H9 (cell line): ENCODE measurements at regions not wholly inside any gene's neighbourhood (a gene's known extent, or its start where the extent isn't known, plus 50 kb on each side); places are given as distances from the start of the nearest gene placed in this dataset.

Experiments used
- DNase-seq: peaks from one replicate; pipeline ENCODE4 v3.0.0-alpha.2; 2017
- H2AFZ ChIP-seq: one replicate; pipeline ENCODE4 v1.6.1; 2013; ENCODE audit warnings: mild to moderate bottlenecking, low read length, control low read depth, moderate library complexity
- H2AK5ac ChIP-seq: 2 replicates; pipeline ENCODE4 v1.6.1; 2013; ENCODE audit warnings: low read length, control low read depth, mixed read lengths; ENCODE audit not compliant: insufficient read length
- H2BK120ac ChIP-seq: one replicate; pipeline ENCODE4 v1.6.1; 2013; ENCODE audit warnings: low read depth, mild to moderate bottlenecking, low read length, control low read depth, inconsistent platforms; ENCODE audit not compliant: poor library complexity, severe bottlenecking
- H2BK12ac ChIP-seq: 2 replicates; pipeline ENCODE4 v1.6.1; 2013; ENCODE audit warnings: low read length, control low read depth, mixed read lengths, low read depth; ENCODE audit not compliant: insufficient read length
- H2BK15ac ChIP-seq: 2 replicates; pipeline ENCODE4 v1.6.1; 2013; ENCODE audit warnings: low read depth, low read length, control low read depth
- H2BK20ac ChIP-seq: one replicate; pipeline ENCODE4 v1.6.1; 2013; ENCODE audit warnings: low read depth, mild to moderate bottlenecking, low read length, control low read depth, inconsistent platforms; ENCODE audit not compliant: poor library complexity, severe bottlenecking
- H2BK5ac ChIP-seq: 2 replicates; pipeline ENCODE4 v1.6.1; 2013; ENCODE audit warnings: low read length, control low read depth, mixed read lengths; ENCODE audit not compliant: insufficient read length
- H3K14ac ChIP-seq: 2 replicates; pipeline ENCODE4 v1.6.1; 2013; ENCODE audit warnings: low read length, control low read depth; ENCODE audit not compliant: insufficient read depth
- H3K18ac ChIP-seq: 2 replicates; pipeline ENCODE4 v1.6.1; 2013; ENCODE audit warnings: low read depth, mild to moderate bottlenecking, mixed read lengths, low read length, control low read depth; ENCODE audit not compliant: insufficient read length
- H3K23ac ChIP-seq: 2 replicates; pipeline ENCODE4 v1.6.1; 2013; ENCODE audit warnings: low read length, control low read depth, mixed read lengths, low read depth; ENCODE audit not compliant: insufficient read length
- H3K23me2 ChIP-seq: 2 replicates; pipeline ENCODE4 v1.6.1; 2013; ENCODE audit warnings: low read depth, mild to moderate bottlenecking, mixed read lengths, low read length, control low read depth; ENCODE audit not compliant: insufficient read length, poor library complexity, severe bottlenecking
- H3K27ac ChIP-seq: 2 replicates; pipeline ENCODE4 v1.5.1; 2013; ENCODE audit warnings: low read length, control low read depth, mixed read lengths, low read depth; ENCODE audit not compliant: insufficient read length
- H3K27me3 ChIP-seq: 2 replicates; pipeline ENCODE4 v1.6.1; 2013; ENCODE audit warnings: low read length, control low read depth, inconsistent platforms; ENCODE audit not compliant: insufficient read depth
- H3K4ac ChIP-seq: 2 replicates; pipeline ENCODE4 v1.6.1; 2013; ENCODE audit warnings: low read depth, mild to moderate bottlenecking, control low read depth, inconsistent platforms, low read length, moderate library complexity
- H3K4me1 ChIP-seq: 2 replicates; pipeline ENCODE4 v1.6.1; 2013; ENCODE audit warnings: low read length, control low read depth, inconsistent platforms; ENCODE audit not compliant: insufficient read depth
- H3K4me2 ChIP-seq: 2 replicates; pipeline ENCODE4 v1.6.1; 2013; ENCODE audit warnings: low read length, control low read depth, mixed read lengths; ENCODE audit not compliant: insufficient read length, insufficient read depth
- H3K56ac ChIP-seq: 2 replicates; pipeline ENCODE4 v1.6.1; 2013; ENCODE audit warnings: low read depth, mild to moderate bottlenecking, mixed read lengths, low read length, control low read depth; ENCODE audit not compliant: insufficient read length
- H3K79me1 ChIP-seq: 2 replicates; pipeline ENCODE4 v1.6.1; 2013; ENCODE audit warnings: low read depth, mild to moderate bottlenecking, moderate library complexity, low read length, control low read depth, inconsistent platforms; ENCODE audit not compliant: insufficient read depth, poor library complexity, severe bottlenecking
- H3K79me2 ChIP-seq: 2 replicates; pipeline ENCODE4 v1.6.1; 2013; ENCODE audit warnings: low read length, control low read depth, inconsistent platforms; ENCODE audit not compliant: insufficient read depth
- H3K9ac ChIP-seq: 2 replicates; pipeline ENCODE4 v1.6.1; 2013; ENCODE audit warnings: low read length, control low read depth, mixed read lengths; ENCODE audit not compliant: insufficient read length; ENCODE audit errors: extremely low read depth
- H3K9me3 ChIP-seq: one replicate; pipeline ENCODE4 v1.6.1; 2013; ENCODE audit warnings: low read depth, low read length, inconsistent platforms; ENCODE audit not compliant: control insufficient read depth
- H3T11ph ChIP-seq: one replicate; pipeline ENCODE4 v1.6.1; 2013; ENCODE audit warnings: mild to moderate bottlenecking, low read length, control low read depth, inconsistent platforms
- H4K20me1 ChIP-seq: one replicate; pipeline ENCODE4 v1.6.1; 2013; ENCODE audit not compliant: control insufficient read depth, insufficient read length, insufficient read depth
- H4K5ac ChIP-seq: 2 replicates; pipeline ENCODE4 v1.6.1; 2013; ENCODE audit warnings: low read depth, mild to moderate bottlenecking, mixed read lengths, low read length, control low read depth; ENCODE audit not compliant: insufficient read length
- H4K8ac ChIP-seq: replicated peaks from 2 replicates; pipeline ENCODE4 v1.6.1; 2013; ENCODE audit warnings: low read length, control low read depth, mixed read lengths, low read depth; ENCODE audit not compliant: insufficient read length
- H4K91ac ChIP-seq: 2 replicates; pipeline ENCODE4 v1.6.1; 2013; ENCODE audit warnings: low read depth, mild to moderate bottlenecking, moderate library complexity, mixed read lengths, low read length, control low read depth; ENCODE audit not compliant: insufficient read length
- H3K27ac Mint-ChIP-seq, 3 experiments: 2 replicates in 2 of 3; 3 replicates in 1 of 3; pipeline ENCODE4 v1.8.0; 2020 to 2021; ENCODE audit warnings: mixed read lengths in 3 of 3, mild to moderate bottlenecking in 1 of 3, moderate library complexity in 1 of 3
- H3K27me3 Mint-ChIP-seq: 2 replicates; pipeline ENCODE4 v1.8.0; 2021; ENCODE audit warnings: low read depth, mild to moderate bottlenecking, moderate library complexity, mixed read lengths
- H3K36me3 Mint-ChIP-seq, 3 experiments: 2 replicates in 2 of 3; 3 replicates in 1 of 3; pipeline ENCODE4 v1.8.0; 2020 to 2021; ENCODE audit warnings: low read depth in 3 of 3, mixed read lengths in 3 of 3; ENCODE audit not compliant: insufficient read depth in 1 of 3
- H3K4me1 Mint-ChIP-seq, 2 experiments: 2 replicates each; pipeline ENCODE4 v1.8.0; 2020; ENCODE audit warnings: mixed read lengths in 2 of 2
- H3K4me3 Mint-ChIP-seq, 2 experiments: 2 replicates in 1 of 2; 3 replicates in 1 of 2; pipeline ENCODE4 v1.8.0; 2020 to 2021; ENCODE audit warnings: mild to moderate bottlenecking in 2 of 2, mixed read lengths in 2 of 2, moderate library complexity in 1 of 2
- H3K9me3 Mint-ChIP-seq, 2 experiments: 2 replicates in 1 of 2; 3 replicates in 1 of 2; pipeline ENCODE4 v1.8.0; 2020; ENCODE audit warnings: mild to moderate bottlenecking in 2 of 2, mixed read lengths in 2 of 2, moderate library complexity in 1 of 2
- WGBS: extraction: QIAGEN DNeasy Blood & Tissue Kit; methylation state at CpG from one replicate; pipeline ENCODE4 v1.1.7; 2013; ENCODE audit warnings: missing lambda C conversion rate, low lambda C conversion rate, mixed read lengths; ENCODE audit not compliant: insufficient read length; ENCODE audit errors: extremely low coverage; 5-methylcytosine and 5-hydroxymethylcytosine counted together
- TF ChIP-seq, protein P1 (sequence below): fragments of 200-600 bp; sonication (generic); conservative IDR thresholded peaks from 3 replicates; pipeline ENCODE4 v1.8.0; 2021; ENCODE audit warnings: antibody characterized with exemption, mild to moderate bottlenecking

DNA sequence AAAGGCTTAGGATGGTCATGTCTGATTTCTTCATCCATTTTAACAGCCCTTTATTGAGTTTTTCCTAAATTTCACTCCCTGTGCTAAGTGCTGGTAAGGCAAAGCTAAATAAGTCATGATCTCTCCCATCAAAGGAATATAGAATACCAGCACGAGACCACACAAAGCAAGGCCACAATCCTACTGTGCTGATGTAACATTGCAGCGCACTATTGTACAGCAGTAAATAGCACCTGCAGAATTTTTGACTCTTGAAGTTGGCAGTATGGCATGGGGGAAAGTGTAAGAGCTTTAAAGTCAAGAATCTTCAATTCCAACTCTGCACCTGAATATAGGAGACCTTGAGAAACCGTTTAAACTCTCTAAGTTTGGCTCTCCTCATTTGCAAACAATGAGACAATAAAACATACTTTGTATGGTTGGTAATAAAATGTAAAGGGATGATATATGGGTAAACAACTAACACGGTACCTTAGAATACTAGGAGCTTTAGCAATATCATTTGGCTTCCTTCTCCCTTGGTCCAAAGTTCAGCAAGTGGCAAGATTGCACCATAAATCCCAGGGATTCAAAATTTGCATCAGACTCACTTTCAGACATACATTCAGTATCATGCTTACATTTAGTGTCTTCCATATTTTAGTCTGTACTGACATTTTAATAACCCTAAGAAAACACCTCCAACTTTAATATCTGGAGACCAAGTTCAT lies 132.9 kb upstream of the PRDX6 start:
- WGBS = no CpG with 5 or more reads among the region's 4 CpGs
- H4K5ac ChIP-seq = no peak overlapping the region
- no peak overlapping the region for H3K4ac ChIP-seq
- H3K23ac ChIP-seq = no peak overlapping the region
- H2BK120ac ChIP-seq = no peak overlapping the region
- no peak overlapping the region for H3K9ac ChIP-seq
- H3K23me2 ChIP-seq = no peaks in the 10 kb centered on the region
- no peak overlapping the region for H2BK20ac ChIP-seq
- peaks cover 0 to 9% (median 6%) of the 10 kb centered on the region in 3 experiments; a peak in 5 of 7 replicates for H3K36me3 Mint-ChIP-seq
- no peak overlapping the region for H3K4me3 Mint-ChIP-seq
- H3K4me1 Mint-ChIP-seq = peaks cover 4 to 9% of the 10 kb centered on the region in 2 experiments
- H3K18ac ChIP-seq = no peak overlapping the region
- H3T11ph ChIP-seq = no peak overlapping the region
- TF ChIP-seq, protein P1, sequence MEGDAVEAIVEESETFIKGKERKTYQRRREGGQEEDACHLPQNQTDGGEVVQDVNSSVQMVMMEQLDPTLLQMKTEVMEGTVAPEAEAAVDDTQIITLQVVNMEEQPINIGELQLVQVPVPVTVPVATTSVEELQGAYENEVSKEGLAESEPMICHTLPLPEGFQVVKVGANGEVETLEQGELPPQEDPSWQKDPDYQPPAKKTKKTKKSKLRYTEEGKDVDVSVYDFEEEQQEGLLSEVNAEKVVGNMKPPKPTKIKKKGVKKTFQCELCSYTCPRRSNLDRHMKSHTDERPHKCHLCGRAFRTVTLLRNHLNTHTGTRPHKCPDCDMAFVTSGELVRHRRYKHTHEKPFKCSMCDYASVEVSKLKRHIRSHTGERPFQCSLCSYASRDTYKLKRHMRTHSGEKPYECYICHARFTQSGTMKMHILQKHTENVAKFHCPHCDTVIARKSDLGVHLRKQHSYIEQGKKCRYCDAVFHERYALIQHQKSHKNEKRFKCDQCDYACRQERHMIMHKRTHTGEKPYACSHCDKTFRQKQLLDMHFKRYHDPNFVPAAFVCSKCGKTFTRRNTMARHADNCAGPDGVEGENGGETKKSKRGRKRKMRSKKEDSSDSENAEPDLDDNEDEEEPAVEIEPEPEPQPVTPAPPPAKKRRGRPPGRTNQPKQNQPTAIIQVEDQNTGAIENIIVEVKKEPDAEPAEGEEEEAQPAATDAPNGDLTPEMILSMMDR = no peak
- H3K4me1 ChIP-seq = no peaks in the 10 kb centered on the region
- no peak overlapping the region for H2BK5ac ChIP-seq
- H4K20me1 ChIP-seq = no peaks in the 10 kb centered on the region
- H2BK15ac ChIP-seq = no peak overlapping the region
- H3K4me2 ChIP-seq = no peak overlapping the region
- no peak overlapping the region for H4K91ac ChIP-seq
- H3K56ac ChIP-seq = no peak overlapping the region
- H3K27me3 Mint-ChIP-seq = no peaks in the 10 kb centered on the region
- H3K14ac ChIP-seq = no peak overlapping the region
- H3K27ac Mint-ChIP-seq = no peak overlapping the region
- H2AFZ ChIP-seq = no peak overlapping the region
- no peak overlapping the region for H2BK12ac ChIP-seq
- H4K8ac ChIP-seq = no peak overlapping the region
- H3K9me3 ChIP-seq = no peaks in the 10 kb centered on the region
- DNase-seq = no peak
- H2AK5ac ChIP-seq = no peak overlapping the region
- no peaks in the 10 kb centered on the region for H3K79me2 ChIP-seq
- H3K27ac ChIP-seq = no peak overlapping the region
- H3K9me3 Mint-ChIP-seq = peaks cover 7 to 9% of the 10 kb centered on the region in 2 experiments; a peak in 4 of 5 replicates
- H3K79me1 ChIP-seq = no peaks in the 10 kb centered on the region
- H3K27me3 ChIP-seq = no peaks in the 10 kb centered on the region
